ENCODE measurements at regions not wholly inside any gene's neighbourhood (a gene's known extent, or its start where the extent isn't known, plus 50 kb on each side); places are given as distances from the start of the nearest gene placed in this dataset.

- Mint-ChIP-seq H3K27me3 (peaks cover 2% of the 10 kb centered on the region), H3K9me3 (no peaks in the 10 kb centered on the region), H3K27ac (no peak overlapping the region), H3K36me3 (ENCODE audit: low read depth) (no peaks in the 10 kb centered on the region), H3K4me1 (peaks cover 8% of the 10 kb centered on the region), H3K4me3 (no peak overlapping the region)
- DNase-seq: no peak
- ATAC-seq: no peak
Measured at GRCh38 chr13:39200249-39200910, 162.1 kb downstream of the NHLRC3 start.

GRCh38 chr13:39201180-39201579, 162.9 kb downstream of the NHLRC3 start:
- Mint-ChIP-seq H3K4me1 (peaks cover 8% of the 10 kb centered on the region), H3K9me3 (no peaks in the 10 kb centered on the region), H3K36me3 (ENCODE audit: low read depth) (no peaks in the 10 kb centered on the region), H3K4me3 (no peak overlapping the region), H3K27ac (no peak overlapping the region), H3K27me3 (peaks cover 2% of the 10 kb centered on the region)
- ATAC-seq (no peak), DNase-seq (no peak)

- peaks cover 2% of the 10 kb centered on the region for H3K4me1 Mint-ChIP-seq
- no peak overlapping the region for H3K4me3 Mint-ChIP-seq
- H3K36me3 Mint-ChIP-seq (ENCODE audit: low read depth): no peaks in the 10 kb centered on the region
- H3K27me3 Mint-ChIP-seq: peaks cover 2% of the 10 kb centered on the region
- no peaks in the 10 kb centered on the region for H3K9me3 Mint-ChIP-seq
- no peak overlapping the region for H3K27ac Mint-ChIP-seq
- DNase-seq (no peak), ATAC-seq (no peak)
Measured at GRCh38 chr13:39202746-39203145, 164.5 kb downstream of the NHLRC3 start.

- no peak overlapping the region for H3K27ac Mint-ChIP-seq
- H3K4me3 Mint-ChIP-seq: no peak overlapping the region
- H3K36me3 Mint-ChIP-seq (ENCODE audit: low read depth): no peaks in the 10 kb centered on the region
- no peak for DNase-seq
- ATAC-seq: no peak
- no peaks in the 10 kb centered on the region for H3K4me1 Mint-ChIP-seq
- peaks cover 10% of the 10 kb centered on the region for H3K27me3 Mint-ChIP-seq
- no peaks in the 10 kb centered on the region for H3K9me3 Mint-ChIP-seq
Measured at GRCh38 chr13:39208636-39209035, 170.4 kb downstream of the NHLRC3 start.

- H3K4me1 Mint-ChIP-seq: no peaks in the 10 kb centered on the region
- DNase-seq: no peak
Measured at GRCh38 chr13:39209731-39210531, 171.7 kb downstream of the NHLRC3 start.

GRCh38 chr13:39210961-39211534, 172.8 kb downstream of the NHLRC3 start:
- Mint-ChIP-seq H3K4me1 (no peaks in the 10 kb centered on the region), H3K27ac (no peak overlapping the region), H3K9me3 (no peaks in the 10 kb centered on the region), H3K27me3 (peaks cover 17% of the 10 kb centered on the region), H3K4me3 (no peak overlapping the region), H3K36me3 (ENCODE audit: low read depth) (no peaks in the 10 kb centered on the region)
- ATAC-seq (no peak), DNase-seq (no peak)

More at GRCh38 chr13:39209731-39210531, 171.7 kb downstream of the NHLRC3 start:
- Mint-ChIP-seq H3K27ac (no peak overlapping the region), H3K27me3 (peaks cover 13% of the 10 kb centered on the region), H3K36me3 (ENCODE audit: low read depth) (no peaks in the 10 kb centered on the region), H3K9me3 (no peaks in the 10 kb centered on the region), H3K4me3 (no peak overlapping the region)
- ATAC-seq: no peak

- ATAC-seq (no peak), DNase-seq (no peak)
- no peak overlapping the region for H3K27ac Mint-ChIP-seq
- no peaks in the 10 kb centered on the region for H3K4me1 Mint-ChIP-seq
- H3K4me3 Mint-ChIP-seq: no peak overlapping the region
- peaks cover 18% of the 10 kb centered on the region for H3K27me3 Mint-ChIP-seq
- peaks cover 18% of the 10 kb centered on the region for H3K9me3 Mint-ChIP-seq
- no peaks in the 10 kb centered on the region for H3K36me3 Mint-ChIP-seq (ENCODE audit: low read depth)
Measured at GRCh38 chr13:39215971-39216370, 177.7 kb downstream of the NHLRC3 start.

GRCh38 chr13:39217471-39217870, 179.2 kb downstream of the NHLRC3 start:
- no peak overlapping the region for H3K4me3 Mint-ChIP-seq
- no peak for ATAC-seq
- peaks cover 24% of the 10 kb centered on the region for H3K9me3 Mint-ChIP-seq
- no peak for DNase-seq
- H3K4me1 Mint-ChIP-seq: no peaks in the 10 kb centered on the region
- no peaks in the 10 kb centered on the region for H3K36me3 Mint-ChIP-seq (ENCODE audit: low read depth)
- H3K27me3 Mint-ChIP-seq: peaks cover 10% of the 10 kb centered on the region
- no peak overlapping the region for H3K27ac Mint-ChIP-seq

- no peaks in the 10 kb centered on the region for H3K36me3 Mint-ChIP-seq (ENCODE audit: low read depth)
- H3K27ac Mint-ChIP-seq: no peak overlapping the region
- no peaks in the 10 kb centered on the region for H3K4me1 Mint-ChIP-seq
- DNase-seq (no peak), ATAC-seq (no peak)
- H3K9me3 Mint-ChIP-seq: peaks cover 19% of the 10 kb centered on the region
- H3K27me3 Mint-ChIP-seq: peaks cover 2% of the 10 kb centered on the region
- no peak overlapping the region for H3K4me3 Mint-ChIP-seq
Measured at GRCh38 chr13:39224671-39225240, 186.5 kb downstream of the NHLRC3 start.

GRCh38 chr13:39225860-39226259, 187.6 kb downstream of the NHLRC3 start:
- DNase-seq (no peak), ATAC-seq (no peak)
- peaks cover 2% of the 10 kb centered on the region for H3K27me3 Mint-ChIP-seq
- H3K4me3 Mint-ChIP-seq: no peak overlapping the region
- H3K27ac Mint-ChIP-seq: no peak overlapping the region
- H3K9me3 Mint-ChIP-seq: peaks cover 11% of the 10 kb centered on the region
- no peaks in the 10 kb centered on the region for H3K36me3 Mint-ChIP-seq (ENCODE audit: low read depth)
- no peaks in the 10 kb centered on the region for H3K4me1 Mint-ChIP-seq

GRCh38 chr13:39226359-39226758, 188.1 kb downstream of the NHLRC3 start:
- Mint-ChIP-seq H3K27me3 (peaks cover 2% of the 10 kb centered on the region), H3K4me3 (no peak overlapping the region), H3K9me3 (peaks cover 11% of the 10 kb centered on the region), H3K4me1 (no peaks in the 10 kb centered on the region), H3K27ac (no peak overlapping the region), H3K36me3 (ENCODE audit: low read depth) (no peaks in the 10 kb centered on the region)
- ATAC-seq (no peak), DNase-seq (no peak)

GRCh38 chr13:39232401-39232980, 194.2 kb downstream of the NHLRC3 start:
- Mint-ChIP-seq H3K4me1 (no peaks in the 10 kb centered on the region), H3K4me3 (no peak overlapping the region), H3K9me3 (no peaks in the 10 kb centered on the region), H3K27ac (no peak overlapping the region), H3K27me3 (peaks cover 5% of the 10 kb centered on the region), H3K36me3 (ENCODE audit: low read depth) (no peaks in the 10 kb centered on the region)
- no peak for ATAC-seq
- no peak for DNase-seq

GRCh38 chr13:39232999-39233398, 194.7 kb downstream of the NHLRC3 start:
- no peaks in the 10 kb centered on the region for H3K4me1 Mint-ChIP-seq
- no peaks in the 10 kb centered on the region for H3K9me3 Mint-ChIP-seq
- no peak for DNase-seq
- no peaks in the 10 kb centered on the region for H3K36me3 Mint-ChIP-seq (ENCODE audit: low read depth)
- peaks cover 3% of the 10 kb centered on the region for H3K27me3 Mint-ChIP-seq
- no peak for ATAC-seq
- H3K27ac Mint-ChIP-seq: no peak overlapping the region
- no peak overlapping the region for H3K4me3 Mint-ChIP-seq

GRCh38 chr13:39233519-39233918, 195.3 kb downstream of the NHLRC3 start:
- no peak for ATAC-seq

More at GRCh38 chr13:39233519-39233918, 195.3 kb downstream of the NHLRC3 start:
- no peaks in the 10 kb centered on the region for H3K36me3 Mint-ChIP-seq (ENCODE audit: low read depth)
- H3K27ac Mint-ChIP-seq: no peak overlapping the region
- H3K9me3 Mint-ChIP-seq: no peaks in the 10 kb centered on the region
- H3K4me1 Mint-ChIP-seq: no peaks in the 10 kb centered on the region
- no peak overlapping the region for H3K4me3 Mint-ChIP-seq
- no peak for DNase-seq
- H3K27me3 Mint-ChIP-seq: peaks cover 5% of the 10 kb centered on the region

All from activated naive CD8-positive, alpha-beta T cell treated with anti-CD3 and anti-CD28 coated beads, Interleukin-2, amount 50 U/mL, for 24 hours (primary cell).